HCT116 (cell line): ENCODE measurements at regions not wholly inside any gene's neighbourhood (a gene's known extent, or its start where the extent isn't known, plus 50 kb on each side); places are given as distances from the start of the nearest gene placed in this dataset.

Source experiments
- ATAC-seq: fragments of 200-7000 bp; cut with Tn5 transposase; 2 replicates; pipeline ENCODE4 v1.9.1; 2020; ENCODE audit warnings: mild to moderate bottlenecking, moderate library complexity
- BruUV-seq: library from RNA; stranded (reverse); fragments of 400-500 nt; replicated peaks from 2 replicates; lab custom pipeline; 2021; lab: Mats Ljungman, UMichigan
- CTCF ChIA-PET: fragments of 300-600 bp; sonication (Branson Sonifier 250); formaldehyde crosslinking; loops from one replicate; lab custom pipeline; 2021; ENCODE audit warnings: antibody characterized with exemption; lab: Charles Lee
- POLR2A ChIA-PET: fragments of 300-600, 350-600 bp; sonication (Branson Sonifier 250); formaldehyde crosslinking; loops from one replicate; lab custom pipeline; 2021; ENCODE audit warnings: antibody characterized with exemption; lab: Charles Lee
- RAD21 ChIA-PET, 2 experiments: fragments of 300-600 bp; sonication (Branson Sonifier 250); formaldehyde crosslinking; loops; one replicate each; lab custom pipeline; 2023; ENCODE audit warnings: low total read pairs in 2 of 2; ENCODE audit not compliant: uncharacterized antibody in 2 of 2, unreplicated experiment in 2 of 2, low non-redundant PET in 1 of 2; lab: Charles Lee
- DNase-seq: peaks from one replicate; pipeline ENCODE4 v3.0.0-alpha.2; 2010; ENCODE audit warnings: low read depth, low spot score
- H2AFZ ChIP-seq: fragments of 200-600 bp; shearing (Covaris generic), sonication (generic); 2 replicates; pipeline ENCODE4 v1.6.1; 2017; ENCODE audit warnings: low read depth, mixed run types, mixed read lengths, antibody characterized with exemption, low read length; ENCODE audit not compliant: poor library complexity, severe bottlenecking
- H3K27ac ChIP-seq: 2 replicates; pipeline ENCODE4 v1.5.1; 2012; ENCODE audit warnings: low read depth, low read length
- H3K27me3 ChIP-seq: fragments of 200-600 bp; sonication (generic); 2 replicates; pipeline ENCODE4 v1.6.1; 2016; ENCODE audit warnings: mixed run types, low read length, mixed read lengths; ENCODE audit not compliant: insufficient read depth
- H3K36me3 ChIP-seq, 2 experiments: fragments of 200-500 bp in 1 of 2; fragments of 200-600 bp in 1 of 2; sonication (Bioruptor generic) in 1 of 2; sonication (generic) in 1 of 2; 2 replicates each; pipeline versions ENCODE4 v1.5.1 to v1.6.1; 2014 to 2016; ENCODE audit warnings: low read length in 2 of 2, inconsistent platforms in 1 of 2, mixed read lengths in 1 of 2, mixed run types in 1 of 2; ENCODE audit not compliant: insufficient read depth in 2 of 2, control insufficient read depth in 1 of 2
- H3K4me1 ChIP-seq, 2 experiments: fragments of 200-600 bp in 1 of 2; sonication (generic) in 1 of 2; 2 replicates each; pipeline versions ENCODE4 v1.5.1 to v1.6.1; 2012 to 2017; ENCODE audit warnings: low read length in 2 of 2, inconsistent platforms in 1 of 2, mild to moderate bottlenecking in 1 of 2, mixed read lengths in 1 of 2, mixed run types in 1 of 2, moderate library complexity in 1 of 2; ENCODE audit not compliant: insufficient read depth in 2 of 2, control insufficient read depth in 1 of 2
- H3K4me2 ChIP-seq: fragments of 200-600 bp; sonication (generic); 2 replicates; pipeline ENCODE4 v1.6.1; 2017; ENCODE audit warnings: mixed run types, low read length, mixed read lengths
- H3K4me3 ChIP-seq, 2 experiments: fragments of 200-600 bp in 1 of 2; sonication (generic) in 1 of 2; replicated peaks in 1 of 2; 2 replicates each; pipeline ENCODE4 v1.5.1; 2011 to 2016; ENCODE audit warnings: low read length in 2 of 2, control low read depth in 1 of 2, low read depth in 1 of 2, mild to moderate bottlenecking in 1 of 2, mixed read lengths in 1 of 2, mixed run types in 1 of 2
- H3K79me2 ChIP-seq: fragments of 200-600 bp; sonication (generic); 2 replicates; pipeline ENCODE4 v1.6.1; 2017; ENCODE audit warnings: mild to moderate bottlenecking, mixed run types, low read length, moderate library complexity, mixed read lengths; ENCODE audit not compliant: insufficient read depth
- H3K9ac ChIP-seq: fragments of 200-600 bp; sonication (generic); 2 replicates; pipeline ENCODE4 v1.6.1; 2016; ENCODE audit warnings: low read length, mixed read lengths
- H3K9me2 ChIP-seq: fragments of 200-600 bp; sonication (generic), shearing (Covaris generic); 2 replicates; pipeline ENCODE4 v1.6.1; 2017; ENCODE audit warnings: mixed run types, mild to moderate bottlenecking, moderate library complexity; ENCODE audit not compliant: insufficient read depth
- H3K9me3 ChIP-seq, 2 experiments: fragments of 200-500 bp in 1 of 2; fragments of 200-600 bp in 1 of 2; sonication (Bioruptor generic) in 1 of 2; sonication (generic) in 1 of 2; 2 replicates each; pipeline ENCODE4 v1.6.1; 2014 to 2017; ENCODE audit warnings: low read length in 2 of 2, mixed read lengths in 2 of 2, inconsistent platforms in 1 of 2, low read depth in 1 of 2, mild to moderate bottlenecking in 1 of 2, mixed run types in 1 of 2, moderate library complexity in 1 of 2; ENCODE audit not compliant: control insufficient read depth in 1 of 2, insufficient read depth in 1 of 2
- H4K20me1 ChIP-seq: fragments of 200-600 bp; sonication (generic), shearing (Covaris generic); 2 replicates; pipeline ENCODE4 v1.6.1; 2017; ENCODE audit warnings: mixed run types, mild to moderate bottlenecking, moderate library complexity; ENCODE audit not compliant: insufficient read depth
- ATF3 ChIP-seq: IDR thresholded peaks from 2 replicates; pipeline ENCODE4 v1.6.1; 2012
- CBX3 ChIP-seq: IDR thresholded peaks from 2 replicates; pipeline ENCODE4 v1.6.1; 2012; ENCODE audit warnings: low read depth
- CEBPB ChIP-seq: IDR thresholded peaks from 2 replicates; pipeline ENCODE4 v1.6.1; 2012; ENCODE audit warnings: low read depth
- EGR1 ChIP-seq: IDR thresholded peaks from 2 replicates; pipeline ENCODE4 v1.6.1; 2012; ENCODE audit warnings: low read depth
- ELF1 ChIP-seq: IDR thresholded peaks from 2 replicates; pipeline ENCODE4 v1.6.1; 2012; ENCODE audit warnings: low read depth, borderline replicate concordance
- EZH2 ChIP-seq: fragments of 200-600 bp; sonication (generic); IDR thresholded peaks from 2 replicates; pipeline ENCODE4 v1.6.1; 2017; ENCODE audit warnings: antibody characterized with exemption, mixed run types
- EZH2phosphoT487 ChIP-seq: fragments of 200-600 bp; IDR thresholded peaks from 2 replicates; pipeline ENCODE4 v1.6.1; 2018; ENCODE audit warnings: antibody characterized with exemption, borderline replicate concordance
- FOSL1 ChIP-seq: IDR thresholded peaks from 2 replicates; pipeline ENCODE4 v1.6.1; 2012; ENCODE audit warnings: low read depth
- JUND ChIP-seq: IDR thresholded peaks from 2 replicates; pipeline ENCODE4 v1.6.1; 2012
- REST ChIP-seq: IDR thresholded peaks from 2 replicates; pipeline ENCODE4 v1.6.1; 2012; ENCODE audit warnings: low read depth
- SIN3A ChIP-seq: IDR thresholded peaks from 2 replicates; pipeline ENCODE4 v1.6.1; 2012; ENCODE audit warnings: low read depth
- SP1 ChIP-seq: IDR thresholded peaks from 2 replicates; pipeline ENCODE4 v1.6.1; 2012; ENCODE audit warnings: low read depth
- SRF ChIP-seq: IDR thresholded peaks from 2 replicates; pipeline ENCODE4 v1.6.1; 2012; ENCODE audit warnings: low read depth
- TCF7L2 ChIP-seq: IDR thresholded peaks from 2 replicates; pipeline ENCODE4 v1.7.0; 2011; ENCODE audit warnings: borderline replicate concordance, inconsistent platforms; ENCODE audit not compliant: insufficient read depth, insufficient read length; ENCODE audit errors: extremely low read depth
- YY1 ChIP-seq: IDR thresholded peaks from 2 replicates; pipeline ENCODE4 v1.6.1; 2011; ENCODE audit warnings: low read length, low read depth, moderate library complexity, mild to moderate bottlenecking; ENCODE audit not compliant: insufficient replicate concordance; ENCODE audit errors: extremely low read depth
- ZFX ChIP-seq: fragments of 450-650 bp; IDR thresholded peaks from 2 replicates; pipeline ENCODE4 v1.6.1; 2017
- ZNF274 ChIP-seq: fragments of 200-500 bp; sonication (Bioruptor generic); IDR thresholded peaks from 2 replicates; pipeline ENCODE4 v1.6.1; 2014; ENCODE audit warnings: mild to moderate bottlenecking, low read depth, low read length, inconsistent platforms
- intact Hi-C: fragments of 100-400 bp; cut with micrococcal nuclease; formaldehyde crosslinking; loops from 2 replicates; pipeline ENCODE4 v1.10.0; 2022
- TF ChIP-seq, protein P1 (sequence below): IDR thresholded peaks from 2 replicates; pipeline ENCODE4 v1.6.1; 2011; ENCODE audit warnings: mild to moderate bottlenecking, low read length, moderate library complexity; ENCODE audit not compliant: insufficient replicate concordance; ENCODE audit errors: extremely low read depth

DNA sequence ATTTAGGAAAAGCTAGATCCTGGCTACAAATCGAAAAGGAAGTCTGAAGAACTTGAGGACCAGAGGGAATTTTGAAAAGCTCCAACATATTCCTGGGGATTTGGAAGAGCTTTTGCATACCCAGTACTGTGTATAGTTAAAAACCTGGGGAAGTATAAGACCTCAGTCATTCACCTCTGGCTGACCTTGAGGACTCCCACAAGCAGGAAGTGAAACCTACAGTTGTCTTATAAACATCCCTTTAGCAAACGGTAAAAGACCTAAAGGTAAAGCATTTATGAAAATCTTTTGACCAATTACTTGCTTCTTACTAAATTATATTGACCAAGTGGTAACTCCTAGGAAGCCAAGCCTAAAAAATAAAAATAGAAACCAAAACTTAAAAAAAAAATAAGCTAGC, 175.0 kb downstream of the HAO1 start (continued):
- TF ChIP-seq, protein P1, sequence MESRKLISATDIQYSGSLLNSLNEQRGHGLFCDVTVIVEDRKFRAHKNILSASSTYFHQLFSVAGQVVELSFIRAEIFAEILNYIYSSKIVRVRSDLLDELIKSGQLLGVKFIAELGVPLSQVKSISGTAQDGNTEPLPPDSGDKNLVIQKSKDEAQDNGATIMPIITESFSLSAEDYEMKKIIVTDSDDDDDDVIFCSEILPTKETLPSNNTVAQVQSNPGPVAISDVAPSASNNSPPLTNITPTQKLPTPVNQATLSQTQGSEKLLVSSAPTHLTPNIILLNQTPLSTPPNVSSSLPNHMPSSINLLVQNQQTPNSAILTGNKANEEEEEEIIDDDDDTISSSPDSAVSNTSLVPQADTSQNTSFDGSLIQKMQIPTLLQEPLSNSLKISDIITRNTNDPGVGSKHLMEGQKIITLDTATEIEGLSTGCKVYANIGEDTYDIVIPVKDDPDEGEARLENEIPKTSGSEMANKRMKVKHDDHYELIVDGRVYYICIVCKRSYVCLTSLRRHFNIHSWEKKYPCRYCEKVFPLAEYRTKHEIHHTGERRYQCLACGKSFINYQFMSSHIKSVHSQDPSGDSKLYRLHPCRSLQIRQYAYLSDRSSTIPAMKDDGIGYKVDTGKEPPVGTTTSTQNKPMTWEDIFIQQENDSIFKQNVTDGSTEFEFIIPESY: no peak
- TF ChIP-seq CBX3 (no peak), EZH2 (no peak), SIN3A (no peak)

DNA sequence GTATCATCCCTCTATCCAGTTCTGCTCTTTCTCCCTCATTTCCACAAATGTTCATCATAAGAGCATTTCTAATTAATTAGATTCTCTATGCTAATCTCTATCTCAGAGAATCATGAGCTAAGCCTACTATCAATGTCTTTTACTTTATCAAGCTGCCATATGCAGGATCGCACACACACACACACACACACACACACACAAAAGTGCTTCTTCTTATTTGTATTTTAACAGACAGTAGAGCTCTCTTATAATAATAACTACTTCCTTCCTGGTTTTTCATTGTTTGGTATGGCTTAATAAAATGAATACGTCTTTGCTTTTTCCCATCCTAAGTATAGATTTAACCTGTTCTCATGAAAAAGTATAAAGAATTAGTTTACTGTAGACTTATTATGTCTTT, 170.2 kb downstream of the HAO1 start:
- TF ChIP-seq YY1 (no peak), SRF (no peak), ELF1 (no peak), FOSL1 (no peak), ZNF274 (no peak), JUND (no peak), TCF7L2 (no peak), EGR1 (no peak), ATF3 (no peak), ZFX (no peak), SP1 (no peak), CEBPB (no peak), SIN3A (no peak), EZH2phosphoT487 (no peak), REST (no peak), CBX3 (no peak)
- TF ChIP-seq, protein P1: no peak
- ChIA-PET CTCF (no interaction called here), POLR2A (no interaction called here), RAD21 (no interaction called here)
- H2AFZ ChIP-seq: no peak overlapping the region
- no peaks in the 10 kb centered on the region for H3K79me2 ChIP-seq
- H4K20me1 ChIP-seq: no peaks in the 10 kb centered on the region
- no peak overlapping the region for H3K4me3 ChIP-seq
- H3K9me3 ChIP-seq: peaks cover 0 to 14% of the 10 kb centered on the region in 2 experiments; a peak in 2 of 4 replicates
- no peaks in the 10 kb centered on the region for H3K9me2 ChIP-seq
- H3K27me3 ChIP-seq: no peaks in the 10 kb centered on the region
- H3K4me2 ChIP-seq: no peak overlapping the region
- H3K4me1 ChIP-seq: no peaks in the 10 kb centered on the region
- ATAC-seq: no peak
- H3K9ac ChIP-seq: no peak overlapping the region
- no peak for DNase-seq
- no peaks in the 10 kb centered on the region for H3K36me3 ChIP-seq
- no peak overlapping the region for H3K27ac ChIP-seq
- no TSS peak for BruUV-seq
- intact Hi-C loops: no loop called here
